ACC112 (cell line): ENCODE measurements at regions not wholly inside any gene's neighbourhood (a gene's known extent, or its start where the extent isn't known, plus 50 kb on each side); places are given as distances from the start of the nearest gene placed in this dataset.

Source experiments
- H2AFZ ChIP-seq: fragments of 200-600 bp; sonication (generic); one replicate; pipeline ENCODE4 v1.6.0; 2017; ENCODE audit warnings: antibody characterized with exemption, low read length; ENCODE audit not compliant: unreplicated experiment
- H3K27ac ChIP-seq: fragments of 200-600 bp; sonication (generic); 2 replicates; pipeline ENCODE4 v1.5.1; 2014; ENCODE audit warnings: low read depth, mild to moderate bottlenecking, antibody characterized with exemption, low read length, moderate library complexity
- H3K27me3 ChIP-seq: fragments of 200-600 bp; sonication (generic); 2 replicates; pipeline ENCODE4 v1.6.1; 2014; ENCODE audit warnings: mild to moderate bottlenecking, antibody characterized with exemption, low read length, moderate library complexity, mixed read lengths; ENCODE audit not compliant: insufficient read depth
- H3K36me3 ChIP-seq: fragments of 200-600 bp; sonication (generic); 2 replicates; pipeline ENCODE4 v1.6.1; 2016; ENCODE audit warnings: mild to moderate bottlenecking, antibody characterized with exemption, low read length, moderate library complexity, mixed read lengths; ENCODE audit not compliant: insufficient read depth
- H3K4me1 ChIP-seq: fragments of 200-600 bp; sonication (generic); one replicate; pipeline ENCODE4 v1.6.1; 2016; ENCODE audit warnings: low read length, mixed read lengths; ENCODE audit not compliant: insufficient read depth, unreplicated experiment, control insufficient read depth
- H3K4me3 ChIP-seq: fragments of 200-600 bp; sonication (generic); 2 replicates; pipeline ENCODE4 v1.5.1; 2014; ENCODE audit warnings: mild to moderate bottlenecking, low read depth, low read length
- H3K79me2 ChIP-seq: fragments of 200-600 bp; sonication (generic); one replicate; pipeline ENCODE4 v1.6.0; 2016; ENCODE audit warnings: low read length; ENCODE audit not compliant: control insufficient read depth, unreplicated experiment, insufficient read depth

DNA sequence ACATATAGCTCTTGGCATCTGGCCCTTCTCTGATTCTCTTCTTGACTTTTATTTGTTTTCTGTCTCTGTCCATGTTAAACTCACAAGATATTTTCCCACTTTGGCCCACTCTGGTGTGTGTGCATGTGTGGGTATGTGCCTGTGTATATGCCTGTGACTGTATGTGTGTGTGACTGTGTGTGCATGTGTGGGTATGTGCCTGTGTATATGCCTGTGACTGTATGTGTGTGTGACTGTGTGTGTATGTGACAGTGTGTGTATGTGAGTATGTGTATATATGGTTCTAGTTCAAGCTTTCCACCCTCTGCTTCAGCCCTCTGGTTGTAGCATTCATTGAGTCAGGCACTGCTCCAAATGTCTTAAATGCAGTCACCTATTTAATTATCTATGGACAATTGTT, 88.6 kb upstream of the GGTLC1 start:
- H3K79me2 ChIP-seq: no peaks in the 10 kb centered on the region
- no peak overlapping the region for H3K27ac ChIP-seq

DNA sequence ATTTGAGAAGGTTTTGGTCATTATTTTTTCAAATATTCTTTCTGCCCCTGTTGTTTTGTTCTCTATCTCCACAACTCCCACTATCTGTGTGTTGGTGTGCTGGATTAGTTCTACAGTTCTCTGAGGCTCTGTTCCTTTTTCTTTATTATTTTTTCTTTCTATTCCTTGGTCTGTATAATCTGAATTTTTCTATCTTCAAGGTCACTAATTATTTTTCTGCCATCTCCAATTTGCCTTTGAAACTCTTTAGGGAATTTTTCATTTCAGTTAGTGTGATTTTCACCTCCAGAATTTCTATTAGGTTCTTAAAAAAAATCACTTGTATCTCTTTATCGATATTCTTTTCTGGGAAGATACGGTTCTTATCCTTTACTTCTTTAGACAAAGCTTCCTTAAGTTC, 82.1 kb upstream of the GGTLC1 start:
- Histone ChIP-seq H2AFZ (no peak overlapping the region), H3K79me2 (no peaks in the 10 kb centered on the region), H3K27ac (no peak overlapping the region), H3K27me3 (peaks cover 33% of the 10 kb centered on the region), H3K4me1 (no peaks in the 10 kb centered on the region), H3K4me3 (no peak overlapping the region), H3K36me3 (no peaks in the 10 kb centered on the region)

More for the DNA sequence above, 88.6 kb upstream of the GGTLC1 start:
- Histone ChIP-seq H3K27me3 (peaks cover 6% of the 10 kb centered on the region), H3K36me3 (no peaks in the 10 kb centered on the region), H2AFZ (no peak overlapping the region), H3K4me1 (no peaks in the 10 kb centered on the region), H3K4me3 (no peak overlapping the region)

DNA sequence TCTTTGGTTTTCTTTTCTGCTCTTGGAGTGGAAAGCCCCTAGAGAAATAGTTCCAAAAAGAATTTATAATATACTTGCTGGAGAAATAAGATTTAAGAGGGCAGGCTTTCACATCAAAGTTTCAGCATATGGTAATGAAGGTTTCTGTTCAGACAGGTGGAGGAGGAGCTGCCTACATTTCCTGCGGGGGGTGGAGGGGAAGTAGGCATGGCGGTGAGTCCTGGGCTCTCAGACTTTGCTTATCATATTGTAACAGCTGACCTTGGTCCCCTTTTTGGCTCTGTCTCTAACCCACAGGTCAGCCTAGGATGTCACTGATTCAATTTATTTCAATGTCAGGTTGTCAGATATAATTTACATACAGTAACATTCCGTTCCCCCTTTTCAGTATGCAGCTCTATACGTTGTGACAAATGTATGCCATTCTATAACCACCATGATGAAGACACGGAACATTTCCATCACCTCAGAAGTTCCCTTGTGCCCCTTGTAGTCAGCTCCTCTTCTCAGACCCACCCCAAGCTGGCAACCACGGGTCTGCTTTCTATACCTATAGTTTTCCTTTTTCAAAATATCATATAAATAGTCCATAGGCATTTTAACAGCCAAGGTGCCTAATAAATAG, 77.6 kb upstream of the GGTLC1 start:
- Histone ChIP-seq H3K27ac (no peak overlapping the region), H3K36me3 (no peaks in the 10 kb centered on the region), H3K27me3 (peaks cover 25% of the 10 kb centered on the region)

DNA sequence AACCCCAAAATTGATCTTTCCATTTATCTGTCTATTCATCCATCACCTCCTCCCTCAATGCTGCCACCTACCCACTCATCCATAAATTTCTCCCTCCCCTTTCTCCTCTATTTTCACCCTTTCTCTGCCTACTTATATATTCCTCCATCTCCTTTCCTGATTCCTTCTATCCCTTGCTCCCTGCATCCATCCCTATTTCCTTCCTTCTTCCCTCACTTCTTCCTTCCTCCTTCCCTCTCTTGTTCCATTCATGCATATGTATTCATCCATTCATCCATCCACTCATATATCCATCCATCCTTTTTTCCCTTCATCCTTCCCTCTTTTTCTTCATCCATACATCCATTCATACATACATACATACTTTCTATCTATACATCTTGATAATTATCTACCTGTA, 76.3 kb upstream of the GGTLC1 start:
- Histone ChIP-seq H3K4me3 (no peak overlapping the region), H3K4me1 (no peaks in the 10 kb centered on the region), H3K79me2 (no peaks in the 10 kb centered on the region), H3K27ac (no peak overlapping the region), H3K36me3 (no peaks in the 10 kb centered on the region), H3K27me3 (peaks cover 25% of the 10 kb centered on the region), H2AFZ (no peak overlapping the region)

More for the DNA sequence above, 77.6 kb upstream of the GGTLC1 start:
- Histone ChIP-seq H3K4me3 (no peak overlapping the region), H3K79me2 (no peaks in the 10 kb centered on the region), H2AFZ (no peak overlapping the region), H3K4me1 (no peaks in the 10 kb centered on the region)

DNA sequence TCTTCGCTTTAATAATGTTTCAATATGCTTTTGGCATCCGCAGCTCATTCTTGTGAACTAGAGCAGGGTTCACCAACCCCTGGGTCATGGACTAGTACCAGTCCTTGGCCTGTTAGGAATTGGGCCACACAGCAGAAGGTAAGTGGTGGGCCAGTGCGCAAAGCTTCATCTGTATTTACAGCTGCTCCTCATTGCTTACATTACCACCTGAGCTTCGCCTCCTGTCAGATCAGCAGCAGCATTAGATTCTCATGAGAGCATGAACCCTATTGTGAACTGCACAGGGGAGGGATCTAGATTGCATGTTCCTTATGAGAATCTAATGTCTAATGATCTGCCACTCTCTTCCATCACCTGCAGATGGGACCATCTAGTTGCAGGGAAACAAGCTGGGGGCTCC, 75.5 kb upstream of the GGTLC1 start:
- Histone ChIP-seq H3K4me3 (no peak overlapping the region), H2AFZ (no peak overlapping the region), H3K79me2 (no peaks in the 10 kb centered on the region), H3K27ac (no peak overlapping the region), H3K27me3 (peaks cover 25% of the 10 kb centered on the region), H3K4me1 (no peaks in the 10 kb centered on the region), H3K36me3 (no peaks in the 10 kb centered on the region)

DNA sequence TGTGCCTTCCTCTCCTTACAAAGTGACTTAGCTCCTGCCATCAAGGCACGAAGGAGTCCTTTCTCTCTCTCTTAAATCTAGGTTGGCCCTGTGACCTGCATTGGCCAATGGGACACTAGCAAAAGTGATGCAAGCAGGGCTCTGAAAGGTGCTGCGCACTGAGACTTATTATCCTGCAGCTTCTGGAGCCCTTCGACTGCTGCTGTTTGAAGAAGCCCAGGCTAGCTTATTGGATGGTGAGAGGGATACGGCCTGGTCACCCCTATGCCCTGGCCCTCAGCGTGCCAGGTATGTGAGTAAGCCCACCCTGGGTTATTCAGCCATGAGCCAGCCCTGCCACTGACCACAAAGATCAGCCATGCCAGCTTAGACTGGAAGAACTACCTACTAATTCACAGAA, 74.5 kb upstream of the GGTLC1 start:
- Histone ChIP-seq H3K27ac (no peak overlapping the region), H2AFZ (no peak overlapping the region), H3K27me3 (peaks cover 19% of the 10 kb centered on the region), H3K79me2 (no peaks in the 10 kb centered on the region), H3K36me3 (no peaks in the 10 kb centered on the region), H3K4me1 (no peaks in the 10 kb centered on the region), H3K4me3 (no peak overlapping the region)

DNA sequence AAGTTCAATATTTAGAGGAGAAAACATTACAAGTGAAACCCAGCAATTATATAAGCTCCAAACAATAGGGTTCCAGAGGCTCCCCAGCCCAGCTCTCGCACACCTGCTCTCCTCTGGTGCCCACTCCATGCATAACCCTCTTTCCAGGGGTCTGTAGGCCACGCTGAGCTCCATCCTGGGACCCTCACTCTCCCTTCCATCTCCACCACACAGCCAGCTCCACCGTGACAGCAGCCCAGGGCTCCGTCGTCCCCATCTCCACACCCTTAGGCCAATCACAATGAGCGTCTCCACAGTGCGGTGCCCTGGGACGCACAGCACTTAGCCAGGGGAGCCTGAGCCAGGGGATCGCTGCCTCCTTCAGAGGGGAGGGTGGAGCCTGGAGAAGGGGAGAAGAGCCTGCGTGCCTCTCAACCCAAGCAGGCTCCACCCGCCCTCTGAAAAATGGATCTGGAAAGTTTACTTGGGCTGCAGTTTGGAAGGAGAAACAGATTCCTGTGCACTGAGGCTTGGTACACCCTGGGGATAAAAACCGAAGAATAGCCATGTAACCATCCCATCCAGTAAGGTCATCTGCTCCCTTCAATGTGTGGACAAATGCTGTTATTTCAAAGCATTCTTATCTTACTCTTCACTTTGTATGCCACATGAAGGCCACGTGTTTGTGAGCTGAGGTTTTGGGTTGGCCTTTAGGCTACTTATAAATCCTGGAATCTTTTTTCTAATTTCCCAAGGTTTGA, 72.4 kb upstream of the GGTLC1 start:
- Histone ChIP-seq H3K27ac (no peak overlapping the region), H3K36me3 (no peaks in the 10 kb centered on the region), H3K79me2 (no peaks in the 10 kb centered on the region), H3K4me1 (no peaks in the 10 kb centered on the region), H3K27me3 (peaks cover 2% of the 10 kb centered on the region; the same call in 1 of the 2 replicates), H2AFZ (no peak overlapping the region), H3K4me3 (no peak overlapping the region)

DNA sequence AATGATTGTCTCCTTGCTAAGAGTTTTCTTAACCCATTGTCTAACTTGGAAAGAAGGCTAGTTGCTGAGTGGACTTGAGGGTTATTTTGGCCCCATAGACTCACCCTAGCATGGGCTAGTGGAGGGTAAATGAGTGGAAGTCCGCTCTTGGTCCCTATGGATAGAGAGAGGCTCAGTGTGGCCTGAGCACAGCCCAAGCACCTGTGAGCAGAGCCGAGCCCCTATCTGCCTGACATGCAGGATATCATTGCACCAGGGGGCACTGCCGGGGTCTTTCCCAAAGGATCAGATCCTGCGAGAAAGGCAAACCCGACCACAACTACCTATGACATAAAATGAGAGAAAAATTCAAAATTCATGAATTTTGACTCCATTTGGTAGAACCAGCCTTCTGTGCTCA, 70.6 kb upstream of the GGTLC1 start:
- Histone ChIP-seq H3K79me2 (no peaks in the 10 kb centered on the region), H3K27ac (no peak overlapping the region), H3K4me3 (no peak overlapping the region), H2AFZ (no peak overlapping the region), H3K27me3 (no peaks in the 10 kb centered on the region), H3K4me1 (no peaks in the 10 kb centered on the region), H3K36me3 (no peaks in the 10 kb centered on the region)

DNA sequence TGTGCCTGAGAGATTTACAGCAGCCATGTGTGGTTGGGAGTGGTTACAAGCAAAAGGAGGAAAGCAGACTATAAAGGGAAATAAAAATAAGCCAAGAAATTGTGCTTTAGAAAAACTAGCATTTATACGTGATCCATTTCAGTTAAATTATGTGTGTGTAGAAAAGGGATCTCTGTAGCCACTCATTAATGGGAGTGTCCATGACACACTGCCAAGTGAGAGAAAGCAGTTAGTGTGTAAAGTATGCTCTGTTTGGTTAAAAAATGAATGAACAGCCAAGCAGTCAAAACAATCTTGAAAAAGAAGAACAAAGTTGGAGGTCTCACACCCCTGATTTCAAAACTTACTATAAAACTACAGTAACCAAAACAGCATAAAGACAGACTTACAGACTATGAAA, 67.9 kb upstream of the GGTLC1 start:
- Histone ChIP-seq H3K79me2 (no peaks in the 10 kb centered on the region), H3K36me3 (no peaks in the 10 kb centered on the region), H3K27me3 (peaks cover under 1% of the 10 kb centered on the region; the same call in 1 of the 2 replicates), H2AFZ (no peak overlapping the region), H3K4me3 (no peak overlapping the region), H3K27ac (no peak overlapping the region), H3K4me1 (no peaks in the 10 kb centered on the region)

DNA sequence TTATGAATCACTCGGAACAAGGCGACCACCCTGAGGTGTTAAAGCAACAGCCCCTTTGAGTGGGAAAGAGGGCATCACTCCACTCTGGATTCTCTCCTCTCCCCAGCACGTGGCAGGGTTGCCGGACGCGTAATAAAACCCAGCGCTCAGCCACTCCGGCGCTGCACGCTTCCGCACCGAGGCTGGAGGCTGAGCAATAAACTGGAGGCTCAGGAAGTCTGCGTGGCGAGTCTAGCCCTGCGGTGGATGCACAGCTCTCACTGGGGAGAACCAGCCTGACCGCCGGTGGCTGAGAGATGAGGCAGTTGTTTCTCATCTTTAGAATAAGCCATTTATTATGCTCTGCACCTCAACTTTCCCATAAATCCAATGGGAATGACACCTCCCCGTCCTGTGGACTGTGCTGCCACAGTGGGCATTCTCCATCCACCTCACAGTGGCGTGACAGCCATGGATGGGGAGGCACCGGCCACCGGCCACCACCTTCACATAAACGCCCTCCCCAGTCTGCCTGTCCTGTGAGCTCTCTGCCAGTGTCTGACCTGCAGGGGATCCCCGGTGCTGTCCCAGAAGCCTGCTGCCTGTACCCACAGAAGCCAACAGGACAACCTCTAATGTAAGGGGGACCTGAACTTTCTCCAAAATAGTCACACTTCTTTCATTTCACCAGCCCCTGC, 64.2 kb upstream of the GGTLC1 start:
- Histone ChIP-seq H3K27me3 (peaks cover 7% of the 10 kb centered on the region), H2AFZ (no peak overlapping the region), H3K27ac (no peak overlapping the region), H3K36me3 (no peaks in the 10 kb centered on the region), H3K79me2 (no peaks in the 10 kb centered on the region), H3K4me1 (no peaks in the 10 kb centered on the region), H3K4me3 (no peak overlapping the region)

DNA sequence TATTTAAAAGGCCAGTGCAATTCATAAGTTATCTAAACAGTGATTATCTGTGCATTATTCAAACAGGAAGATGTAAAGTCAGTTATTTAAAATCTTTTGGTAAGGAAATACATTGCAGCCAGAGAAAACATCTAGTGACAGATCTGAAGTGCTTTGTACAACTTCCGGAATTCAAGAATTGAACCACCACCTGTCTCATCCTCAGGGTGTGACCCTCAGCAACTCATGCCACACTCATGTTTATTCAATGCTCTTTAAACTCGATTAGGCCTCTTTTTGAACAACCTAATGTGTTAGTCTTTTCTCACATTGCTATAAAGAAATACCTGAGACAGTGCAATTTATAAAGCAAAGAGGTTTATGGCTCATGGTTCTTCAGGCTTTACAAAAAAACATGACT, 62.6 kb upstream of the GGTLC1 start:
- Histone ChIP-seq H3K79me2 (no peaks in the 10 kb centered on the region), H3K4me1 (no peaks in the 10 kb centered on the region), H2AFZ (no peak overlapping the region), H3K4me3 (no peak overlapping the region), H3K27ac (no peak overlapping the region), H3K36me3 (no peaks in the 10 kb centered on the region), H3K27me3 (peaks cover 7% of the 10 kb centered on the region)
